Left colon (tissue), 2 donors: ENCODE measurements at regions not wholly inside any gene's neighbourhood (a gene's known extent, or its start where the extent isn't known, plus 50 kb on each side); places are given as distances from the start of the nearest gene placed in this dataset.
"Not testable (repeated sequence)": the region's sequence is repeated elsewhere in the genome, so short reads cannot be mapped to it uniquely, and the experiment has no call there.

Experiments
- ATAC-seq: fragments of 200-7000 bp; cut with Tn5 transposase; one replicate; pipeline ENCODE4 v1.9.1; 2020; ENCODE audit warnings: mild to moderate bottlenecking, moderate library complexity
- DNase-seq, 2 donors: peaks; one replicate each; pipeline ENCODE4 v3.0.0-alpha.2; 2020
- intact Hi-C, 2 donors: fragments of 100-400 bp; cut with DNase I in 1 of 2; cut with micrococcal nuclease in 1 of 2; formaldehyde crosslinking; loops; one replicate each; pipeline versions ENCODE4 v1.11.2 to v1.14.0; 2022; cut with DNase I, micrococcal nuclease
- donor health status: DM: no; HTN: no; CAD: no.
- donor health status: DM: yes; HTN: yes; CAD: no.

DNA sequence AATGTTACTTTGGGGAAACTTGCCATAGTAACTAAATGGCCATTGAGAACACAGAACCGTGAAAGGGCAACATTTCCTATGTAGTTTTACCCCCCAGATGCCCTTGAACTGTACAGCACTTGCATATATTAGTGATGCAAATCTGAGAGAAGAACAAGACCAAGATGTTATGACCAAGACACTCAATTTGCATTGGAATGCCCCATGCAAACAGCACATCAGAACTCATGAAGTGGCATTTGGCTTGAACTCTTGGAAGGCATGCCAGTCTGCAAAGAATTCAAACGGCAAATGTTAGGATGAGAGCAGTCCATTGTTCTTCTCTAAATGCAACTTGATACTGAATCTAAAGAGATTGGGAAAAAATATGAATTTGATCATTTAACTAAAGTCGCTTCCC, 139.4 kb upstream of the CXorf66 start:
- DNase-seq (no peak), ATAC-seq (no peak)
- intact Hi-C loops, result no loop called here

GRCh38 chrX:140099221-140099620, 133.9 kb upstream of the CXorf66 start:
- DNase-seq (no peak), ATAC-seq (no peak)
- intact Hi-C loops, result no loop called here

DNA sequence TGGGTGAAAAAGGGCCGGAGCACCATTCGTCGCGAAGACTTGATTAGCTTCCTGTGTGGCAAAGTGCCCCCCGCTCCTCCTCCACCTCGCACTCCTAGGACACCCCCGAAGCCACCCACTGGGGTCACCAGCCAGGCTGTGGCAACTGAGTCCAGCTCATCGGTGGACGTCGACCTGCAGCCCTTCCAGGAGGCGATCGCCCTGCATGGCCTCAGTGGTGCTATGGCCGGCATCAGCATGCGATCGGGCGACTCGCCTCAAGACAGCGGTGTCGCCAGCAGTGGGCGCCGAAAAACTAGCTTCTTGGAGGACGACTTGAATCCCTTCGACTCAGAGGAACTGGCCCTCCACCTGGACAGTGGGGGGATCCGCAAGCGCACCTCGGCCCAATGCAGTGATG, 126.8 kb upstream of the CXorf66 start:
- DNase-seq (peak in 1 of 2 donors; percentile 3), ATAC-seq (no peak)
- intact Hi-C loops, result no loop called here

GRCh38 chrX:140091125-140091886, 126.0 kb upstream of the CXorf66 start:
- DNase-seq (peak in 1 of 2 donors; percentile 18), ATAC-seq (peak; percentile 65)
- intact Hi-C loops, result no loop called here

DNA sequence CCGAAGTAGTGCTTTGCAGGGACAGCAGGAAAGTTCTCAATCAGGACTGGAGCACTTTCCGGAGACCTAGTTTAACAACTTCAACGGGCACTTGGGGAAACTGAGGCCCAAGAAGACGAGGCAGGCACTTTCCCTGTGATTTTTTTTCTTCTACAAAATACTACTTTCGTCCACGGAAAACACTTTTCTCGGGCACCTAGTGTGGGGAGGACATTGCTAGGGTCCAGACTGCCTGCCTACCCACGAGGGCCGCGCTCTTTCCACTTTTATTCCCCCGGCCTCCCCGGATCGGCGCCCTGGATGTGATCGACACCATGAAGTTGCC, 125.4 kb upstream of the CXorf66 start:
- ATAC-seq, result no peak
- DNase-seq, result no peak
- intact Hi-C loops, result no loop called here

DNA sequence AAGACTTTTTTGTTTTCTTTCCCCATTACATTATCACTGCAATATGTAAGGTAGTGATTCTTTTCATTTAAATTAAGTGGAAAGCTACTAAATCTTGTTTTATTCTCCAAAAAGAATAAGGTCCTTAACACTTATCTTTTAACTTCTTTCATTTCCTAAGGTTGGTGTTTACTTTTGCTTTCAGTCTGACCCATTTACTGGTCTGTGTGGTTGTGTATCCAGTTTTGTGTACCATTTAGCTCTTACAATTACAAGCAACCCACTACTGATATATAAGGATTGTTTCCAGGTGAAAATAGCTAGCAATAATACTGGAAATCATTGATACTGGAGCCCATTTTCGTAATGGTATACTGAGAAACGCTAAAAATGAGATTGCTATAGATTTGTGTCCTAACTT, 123.1 kb upstream of the CXorf66 start:
- ATAC-seq (no peak), DNase-seq (no peak)
- intact Hi-C loops, result no loop called here

GRCh38 chrX:140087875-140088274, 122.6 kb upstream of the CXorf66 start:
- no peak for ATAC-seq
- intact Hi-C loops, result no loop called here
- DNase-seq, result no peak

DNA sequence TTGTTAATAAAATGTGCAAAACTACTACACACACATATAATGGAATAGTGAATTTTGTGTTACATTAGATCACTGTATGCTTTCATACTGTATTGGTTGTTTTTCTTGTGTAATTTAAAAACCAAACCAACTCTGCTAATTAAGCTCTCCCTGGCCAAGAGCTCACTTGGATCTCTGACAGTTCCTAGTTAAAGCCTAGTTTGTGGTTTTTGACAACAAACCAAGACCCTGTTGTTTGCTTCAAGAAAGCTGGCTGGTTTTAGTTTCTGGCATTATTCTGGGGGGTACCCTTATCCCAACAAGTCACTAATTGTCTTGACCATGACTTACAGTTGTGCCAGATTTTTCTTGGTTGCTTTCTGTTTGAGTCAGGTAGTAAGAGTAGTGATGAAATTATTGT, 121.4 kb upstream of the CXorf66 start:
- ATAC-seq (no peak), DNase-seq (no peak)
- intact Hi-C loops, result no loop called here

GRCh38 chrX:140074851-140075250, 109.5 kb upstream of the CXorf66 start:
- intact Hi-C loops, DNase-seq, ATAC-seq: not testable (repeated sequence)

- ATAC-seq (no peak), DNase-seq (no peak)
- intact Hi-C loops, result no loop called here
Observed at GRCh38 chrX:140071037-140071436, 105.7 kb upstream of the CXorf66 start.

- DNase-seq (no peak), ATAC-seq (no peak)
- intact Hi-C loops, result no loop called here
Observed at GRCh38 chrX:140065961-140066662, 100.8 kb upstream of the CXorf66 start.

DNA sequence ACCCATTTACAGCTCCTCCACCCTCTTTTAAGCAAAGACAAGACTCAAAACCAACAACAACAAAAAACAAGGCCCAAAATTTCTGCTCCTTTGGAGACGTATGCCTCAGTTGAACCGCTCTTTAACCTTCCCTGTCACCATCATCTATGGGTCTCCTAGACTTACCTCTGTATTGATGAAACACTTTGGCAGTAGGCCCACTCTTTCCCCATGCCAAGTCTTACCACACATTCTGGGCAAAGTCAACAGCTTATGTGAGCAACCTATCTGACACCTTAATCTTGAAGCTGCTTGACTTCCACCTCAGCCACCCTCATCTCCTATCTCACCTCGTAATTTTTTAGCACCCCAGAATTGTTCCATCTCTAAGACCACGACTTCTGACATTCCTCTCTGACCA, 99.7 kb upstream of the CXorf66 start:
- intact Hi-C loops, result no loop called here
- ATAC-seq (no peak), DNase-seq (no peak)

- ATAC-seq, result peak; percentile 82
- peak; percentile 37 to 75 for DNase-seq
- intact Hi-C loops, result no loop called here
Observed at GRCh38 chrX:140057001-140057411, 91.7 kb upstream of the CXorf66 start.

DNA sequence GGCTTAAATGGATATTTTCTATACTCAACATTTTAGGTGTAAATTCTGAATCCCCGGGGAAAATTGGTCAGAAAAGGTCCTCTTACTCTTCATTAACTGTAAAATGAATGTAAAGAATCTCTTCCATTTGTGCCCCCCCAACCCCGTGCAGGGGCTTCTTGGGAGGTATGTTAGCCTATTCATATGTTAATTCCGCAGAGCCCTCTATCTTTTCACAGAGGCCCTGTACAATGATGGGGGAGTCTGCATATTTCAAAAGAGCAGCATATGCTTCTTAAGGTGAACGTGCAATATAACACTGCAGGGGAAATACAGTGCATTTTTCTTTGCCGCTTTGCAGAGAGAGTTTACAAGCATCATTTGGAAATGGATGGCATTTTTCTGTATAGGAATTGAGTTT, 88.5 kb upstream of the CXorf66 start:
- ATAC-seq, result no peak
- DNase-seq, result no peak
- intact Hi-C loops, result no loop called here

- DNase-seq (no peak), ATAC-seq (no peak)
- intact Hi-C loops, result no loop called here
Observed at GRCh38 chrX:140050906-140051305, 85.6 kb upstream of the CXorf66 start.

- DNase-seq (peak; percentile 8 to 33), ATAC-seq (peak; percentile 72)
- intact Hi-C loops, result loop anchor here in 1 of 2 donors (10.0 kb wide), 1 partner anchor 614 kb away; no protein-coding TSS in a partner anchor
Observed at GRCh38 chrX:140040386-140040785, 75.1 kb upstream of the CXorf66 start.

DNA sequence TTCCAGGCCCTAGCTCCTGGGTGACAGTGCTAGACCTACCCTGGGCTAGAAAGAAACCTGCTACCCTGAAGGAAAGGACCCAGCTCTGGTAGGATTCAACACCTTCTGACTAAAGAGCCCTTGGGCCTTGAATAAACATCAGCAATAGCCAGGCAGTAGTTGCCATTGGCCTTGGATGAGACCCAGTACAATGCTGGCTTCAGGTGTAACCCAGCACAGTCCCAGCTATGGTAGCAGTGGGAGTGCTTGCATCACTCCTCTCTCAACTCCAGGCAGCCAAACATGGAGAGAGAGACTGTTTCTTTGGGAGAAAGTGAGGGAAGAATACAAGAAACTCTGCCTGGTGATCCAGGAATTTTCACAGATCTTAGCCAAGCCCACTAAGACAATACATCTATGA, 73.5 kb upstream of the CXorf66 start:
- no peak for ATAC-seq
- intact Hi-C loops, result no loop called here

DNA sequence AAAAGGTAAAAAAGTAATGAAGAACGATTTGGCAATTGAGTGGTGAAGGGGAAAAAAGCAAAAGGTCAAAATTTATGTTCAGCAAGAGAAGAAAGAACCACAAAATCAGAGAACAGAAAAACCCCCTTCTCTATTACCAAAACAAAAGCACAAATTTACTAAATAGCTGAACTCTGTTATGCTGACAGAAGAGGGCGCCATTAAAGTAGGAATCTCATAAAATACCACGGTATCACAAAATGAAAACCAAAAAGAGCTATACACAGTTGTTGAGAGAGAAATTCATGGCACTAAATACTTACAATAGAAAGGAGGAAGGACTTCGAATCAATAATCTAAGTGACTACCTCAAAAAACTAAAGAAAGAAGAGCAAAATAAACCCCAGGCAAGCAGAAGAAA, 69.6 kb upstream of the CXorf66 start:
- no peak for DNase-seq

More for the DNA sequence above, 73.5 kb upstream of the CXorf66 start:
- no peak for DNase-seq

GRCh38 chrX:140022482-140022881, 57.2 kb upstream of the CXorf66 start:
- no peak for DNase-seq

More for the DNA sequence above, 69.6 kb upstream of the CXorf66 start:
- intact Hi-C loops, result no loop called here
- ATAC-seq, result no peak

GRCh38 chrX:140019134-140019533, 53.8 kb upstream of the CXorf66 start:
- ATAC-seq, intact Hi-C loops, DNase-seq: not testable (repeated sequence)

More at GRCh38 chrX:140022482-140022881, 57.2 kb upstream of the CXorf66 start:
- intact Hi-C loops, result no loop called here
- no peak for ATAC-seq
